H9 (cell line): ENCODE measurements at regions not wholly inside any gene's neighbourhood (a gene's known extent, or its start where the extent isn't known, plus 50 kb on each side); places are given as distances from the start of the nearest gene placed in this dataset.

Experiments used
- DNase-seq: peaks from one replicate; pipeline ENCODE4 v3.0.0-alpha.2; 2017
- H2AFZ ChIP-seq: one replicate; pipeline ENCODE4 v1.6.1; 2013; ENCODE audit warnings: mild to moderate bottlenecking, low read length, control low read depth, moderate library complexity
- H2AK5ac ChIP-seq: 2 replicates; pipeline ENCODE4 v1.6.1; 2013; ENCODE audit warnings: low read length, control low read depth, mixed read lengths; ENCODE audit not compliant: insufficient read length
- H2BK120ac ChIP-seq: one replicate; pipeline ENCODE4 v1.6.1; 2013; ENCODE audit warnings: low read depth, mild to moderate bottlenecking, low read length, control low read depth, inconsistent platforms; ENCODE audit not compliant: poor library complexity, severe bottlenecking
- H2BK12ac ChIP-seq: 2 replicates; pipeline ENCODE4 v1.6.1; 2013; ENCODE audit warnings: low read length, control low read depth, mixed read lengths, low read depth; ENCODE audit not compliant: insufficient read length
- H2BK15ac ChIP-seq: 2 replicates; pipeline ENCODE4 v1.6.1; 2013; ENCODE audit warnings: low read depth, low read length, control low read depth
- H2BK20ac ChIP-seq: one replicate; pipeline ENCODE4 v1.6.1; 2013; ENCODE audit warnings: low read depth, mild to moderate bottlenecking, low read length, control low read depth, inconsistent platforms; ENCODE audit not compliant: poor library complexity, severe bottlenecking
- H2BK5ac ChIP-seq: 2 replicates; pipeline ENCODE4 v1.6.1; 2013; ENCODE audit warnings: low read length, control low read depth, mixed read lengths; ENCODE audit not compliant: insufficient read length
- H3K14ac ChIP-seq: 2 replicates; pipeline ENCODE4 v1.6.1; 2013; ENCODE audit warnings: low read length, control low read depth; ENCODE audit not compliant: insufficient read depth
- H3K18ac ChIP-seq: 2 replicates; pipeline ENCODE4 v1.6.1; 2013; ENCODE audit warnings: low read depth, mild to moderate bottlenecking, mixed read lengths, low read length, control low read depth; ENCODE audit not compliant: insufficient read length
- H3K23ac ChIP-seq: 2 replicates; pipeline ENCODE4 v1.6.1; 2013; ENCODE audit warnings: low read length, control low read depth, mixed read lengths, low read depth; ENCODE audit not compliant: insufficient read length
- H3K23me2 ChIP-seq: 2 replicates; pipeline ENCODE4 v1.6.1; 2013; ENCODE audit warnings: low read depth, mild to moderate bottlenecking, mixed read lengths, low read length, control low read depth; ENCODE audit not compliant: insufficient read length, poor library complexity, severe bottlenecking
- H3K27ac ChIP-seq: 2 replicates; pipeline ENCODE4 v1.5.1; 2013; ENCODE audit warnings: low read length, control low read depth, mixed read lengths, low read depth; ENCODE audit not compliant: insufficient read length
- H3K27me3 ChIP-seq: 2 replicates; pipeline ENCODE4 v1.6.1; 2013; ENCODE audit warnings: low read length, control low read depth, inconsistent platforms; ENCODE audit not compliant: insufficient read depth
- H3K4ac ChIP-seq: 2 replicates; pipeline ENCODE4 v1.6.1; 2013; ENCODE audit warnings: low read depth, mild to moderate bottlenecking, control low read depth, inconsistent platforms, low read length, moderate library complexity
- H3K4me1 ChIP-seq: 2 replicates; pipeline ENCODE4 v1.6.1; 2013; ENCODE audit warnings: low read length, control low read depth, inconsistent platforms; ENCODE audit not compliant: insufficient read depth
- H3K4me2 ChIP-seq: 2 replicates; pipeline ENCODE4 v1.6.1; 2013; ENCODE audit warnings: low read length, control low read depth, mixed read lengths; ENCODE audit not compliant: insufficient read length, insufficient read depth
- H3K56ac ChIP-seq: 2 replicates; pipeline ENCODE4 v1.6.1; 2013; ENCODE audit warnings: low read depth, mild to moderate bottlenecking, mixed read lengths, low read length, control low read depth; ENCODE audit not compliant: insufficient read length
- H3K79me1 ChIP-seq: 2 replicates; pipeline ENCODE4 v1.6.1; 2013; ENCODE audit warnings: low read depth, mild to moderate bottlenecking, moderate library complexity, low read length, control low read depth, inconsistent platforms; ENCODE audit not compliant: insufficient read depth, poor library complexity, severe bottlenecking
- H3K79me2 ChIP-seq: 2 replicates; pipeline ENCODE4 v1.6.1; 2013; ENCODE audit warnings: low read length, control low read depth, inconsistent platforms; ENCODE audit not compliant: insufficient read depth
- H3K9ac ChIP-seq: 2 replicates; pipeline ENCODE4 v1.6.1; 2013; ENCODE audit warnings: low read length, control low read depth, mixed read lengths; ENCODE audit not compliant: insufficient read length; ENCODE audit errors: extremely low read depth
- H3K9me3 ChIP-seq: one replicate; pipeline ENCODE4 v1.6.1; 2013; ENCODE audit warnings: low read depth, low read length, inconsistent platforms; ENCODE audit not compliant: control insufficient read depth
- H3T11ph ChIP-seq: one replicate; pipeline ENCODE4 v1.6.1; 2013; ENCODE audit warnings: mild to moderate bottlenecking, low read length, control low read depth, inconsistent platforms
- H4K20me1 ChIP-seq: one replicate; pipeline ENCODE4 v1.6.1; 2013; ENCODE audit not compliant: control insufficient read depth, insufficient read length, insufficient read depth
- H4K5ac ChIP-seq: 2 replicates; pipeline ENCODE4 v1.6.1; 2013; ENCODE audit warnings: low read depth, mild to moderate bottlenecking, mixed read lengths, low read length, control low read depth; ENCODE audit not compliant: insufficient read length
- H4K8ac ChIP-seq: replicated peaks from 2 replicates; pipeline ENCODE4 v1.6.1; 2013; ENCODE audit warnings: low read length, control low read depth, mixed read lengths, low read depth; ENCODE audit not compliant: insufficient read length
- H4K91ac ChIP-seq: 2 replicates; pipeline ENCODE4 v1.6.1; 2013; ENCODE audit warnings: low read depth, mild to moderate bottlenecking, moderate library complexity, mixed read lengths, low read length, control low read depth; ENCODE audit not compliant: insufficient read length
- H3K27ac Mint-ChIP-seq, 3 experiments: 2 replicates in 2 of 3; 3 replicates in 1 of 3; pipeline ENCODE4 v1.8.0; 2020 to 2021; ENCODE audit warnings: mixed read lengths in 3 of 3, mild to moderate bottlenecking in 1 of 3, moderate library complexity in 1 of 3
- H3K27me3 Mint-ChIP-seq: 2 replicates; pipeline ENCODE4 v1.8.0; 2021; ENCODE audit warnings: low read depth, mild to moderate bottlenecking, moderate library complexity, mixed read lengths
- H3K36me3 Mint-ChIP-seq, 3 experiments: 2 replicates in 2 of 3; 3 replicates in 1 of 3; pipeline ENCODE4 v1.8.0; 2020 to 2021; ENCODE audit warnings: low read depth in 3 of 3, mixed read lengths in 3 of 3; ENCODE audit not compliant: insufficient read depth in 1 of 3
- H3K4me1 Mint-ChIP-seq, 2 experiments: 2 replicates each; pipeline ENCODE4 v1.8.0; 2020; ENCODE audit warnings: mixed read lengths in 2 of 2
- H3K4me3 Mint-ChIP-seq, 2 experiments: 2 replicates in 1 of 2; 3 replicates in 1 of 2; pipeline ENCODE4 v1.8.0; 2020 to 2021; ENCODE audit warnings: mild to moderate bottlenecking in 2 of 2, mixed read lengths in 2 of 2, moderate library complexity in 1 of 2
- H3K9me3 Mint-ChIP-seq, 2 experiments: 2 replicates in 1 of 2; 3 replicates in 1 of 2; pipeline ENCODE4 v1.8.0; 2020; ENCODE audit warnings: mild to moderate bottlenecking in 2 of 2, mixed read lengths in 2 of 2, moderate library complexity in 1 of 2
- CTCF ChIP-seq: fragments of 200-600 bp; sonication (generic); conservative IDR thresholded peaks from 3 replicates; pipeline ENCODE4 v1.8.0; 2021; ENCODE audit warnings: antibody characterized with exemption, mild to moderate bottlenecking
- WGBS: extraction: QIAGEN DNeasy Blood & Tissue Kit; methylation state at CpG from one replicate; pipeline ENCODE4 v1.1.7; 2013; ENCODE audit warnings: missing lambda C conversion rate, low lambda C conversion rate, mixed read lengths; ENCODE audit not compliant: insufficient read length; ENCODE audit errors: extremely low coverage; 5-methylcytosine and 5-hydroxymethylcytosine counted together

GRCh38 chr2:154555710-154556109 lies 142.8 kb upstream of the KCNJ3 start:
- no peaks in the 10 kb centered on the region for H4K20me1 ChIP-seq
- H3K9me3 ChIP-seq = no peaks in the 10 kb centered on the region
- H3K9me3 Mint-ChIP-seq = peaks cover 0 to 2% of the 10 kb centered on the region in 2 experiments; a peak in 2 of 5 replicates
- no peaks in the 10 kb centered on the region for H3K79me1 ChIP-seq
- no peak overlapping the region for H3T11ph ChIP-seq
- no peak overlapping the region for H4K91ac ChIP-seq
- no peak overlapping the region for H3K4me2 ChIP-seq
- H4K5ac ChIP-seq = no peak overlapping the region
- H3K9ac ChIP-seq = no peak overlapping the region
- H2AFZ ChIP-seq = no peak overlapping the region
- H3K4ac ChIP-seq = no peak overlapping the region
- TF ChIP-seq CTCF = no peak
- no peak overlapping the region for H2BK12ac ChIP-seq
- no peaks in the 10 kb centered on the region for H3K23me2 ChIP-seq
- no peak overlapping the region for H2AK5ac ChIP-seq
- no peak overlapping the region for H2BK20ac ChIP-seq
- H3K79me2 ChIP-seq = no peaks in the 10 kb centered on the region
- H2BK120ac ChIP-seq = no peak overlapping the region
- no peak for DNase-seq
- H3K27ac Mint-ChIP-seq = no peak overlapping the region
- no CpG with 5 or more reads among the region's 1 CpG for WGBS
- no peaks in the 10 kb centered on the region for H3K27me3 ChIP-seq
- no peak overlapping the region for H3K4me3 Mint-ChIP-seq
- H3K36me3 Mint-ChIP-seq = no peaks in the 10 kb centered on the region; a peak in 2 of 7 replicates
- no peaks in the 10 kb centered on the region for H3K4me1 ChIP-seq
- H3K56ac ChIP-seq = no peak overlapping the region
- no peak overlapping the region for H2BK15ac ChIP-seq
- no peaks in the 10 kb centered on the region for H3K27me3 Mint-ChIP-seq
- no peak overlapping the region for H2BK5ac ChIP-seq
- no peak overlapping the region for H3K18ac ChIP-seq
- no peak overlapping the region for H4K8ac ChIP-seq
- no peak overlapping the region for H3K27ac ChIP-seq
- no peaks in the 10 kb centered on the region for H3K4me1 Mint-ChIP-seq
- no peak overlapping the region for H3K23ac ChIP-seq
- no peak overlapping the region for H3K14ac ChIP-seq
